ENCODE measurements at regions not wholly inside any gene's neighbourhood (a gene's known extent, or its start where the extent isn't known, plus 50 kb on each side); places are given as distances from the start of the nearest gene placed in this dataset.

DNA sequence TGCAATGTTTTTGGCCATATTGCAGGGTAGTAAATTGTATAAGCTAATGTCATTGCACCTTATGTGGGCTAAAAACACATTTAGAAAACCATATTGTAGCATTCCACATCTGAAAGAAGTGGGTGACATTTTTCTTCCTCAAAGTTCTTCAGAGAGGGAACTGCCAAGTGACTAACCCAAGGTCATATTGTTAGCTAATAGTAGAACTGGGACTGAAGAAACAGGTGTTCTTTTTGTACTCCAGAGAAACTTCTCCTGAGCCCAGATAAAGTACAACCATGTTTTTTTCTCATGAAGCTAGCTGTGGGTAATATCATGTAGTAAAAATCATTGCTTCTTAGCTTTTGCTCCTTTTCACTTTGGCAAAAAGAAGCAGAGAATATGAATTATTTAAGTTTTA is 333.0 kb downstream of the NSUN3 start:
- TF ChIP-seq, protein P1, sequence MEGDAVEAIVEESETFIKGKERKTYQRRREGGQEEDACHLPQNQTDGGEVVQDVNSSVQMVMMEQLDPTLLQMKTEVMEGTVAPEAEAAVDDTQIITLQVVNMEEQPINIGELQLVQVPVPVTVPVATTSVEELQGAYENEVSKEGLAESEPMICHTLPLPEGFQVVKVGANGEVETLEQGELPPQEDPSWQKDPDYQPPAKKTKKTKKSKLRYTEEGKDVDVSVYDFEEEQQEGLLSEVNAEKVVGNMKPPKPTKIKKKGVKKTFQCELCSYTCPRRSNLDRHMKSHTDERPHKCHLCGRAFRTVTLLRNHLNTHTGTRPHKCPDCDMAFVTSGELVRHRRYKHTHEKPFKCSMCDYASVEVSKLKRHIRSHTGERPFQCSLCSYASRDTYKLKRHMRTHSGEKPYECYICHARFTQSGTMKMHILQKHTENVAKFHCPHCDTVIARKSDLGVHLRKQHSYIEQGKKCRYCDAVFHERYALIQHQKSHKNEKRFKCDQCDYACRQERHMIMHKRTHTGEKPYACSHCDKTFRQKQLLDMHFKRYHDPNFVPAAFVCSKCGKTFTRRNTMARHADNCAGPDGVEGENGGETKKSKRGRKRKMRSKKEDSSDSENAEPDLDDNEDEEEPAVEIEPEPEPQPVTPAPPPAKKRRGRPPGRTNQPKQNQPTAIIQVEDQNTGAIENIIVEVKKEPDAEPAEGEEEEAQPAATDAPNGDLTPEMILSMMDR (IDR thresholded peaks at IDR 0.05) = no peak
- TF ChIP-seq EZH2 (IDR thresholded peaks at IDR 0.05) = no peak
- TF ChIP-seq EZH2phosphoT487 (IDR thresholded peaks at IDR 0.05) = no peak

All from neural progenitor cell (in vitro differentiated cells).